ENCODE measurements at regions not wholly inside any gene's neighbourhood (a gene's known extent, or its start where the extent isn't known, plus 50 kb on each side); places are given as distances from the start of the nearest gene placed in this dataset. TPM values are rescaled to one million over a fixed set of nuclear protein-coding genes. Genes with fewer than 3 reads are reported as not detected.

Small RNA genes lying in the stretch of these regions (small RNA-seq; reads per million reads assigned to genes)
- gene RF00019 (not detected), gene RF00413 (0.28 reads per million)
